ENCODE measurements at regions not wholly inside any gene's neighbourhood (a gene's known extent, or its start where the extent isn't known, plus 50 kb on each side); places are given as distances from the start of the nearest gene placed in this dataset.

DNA sequence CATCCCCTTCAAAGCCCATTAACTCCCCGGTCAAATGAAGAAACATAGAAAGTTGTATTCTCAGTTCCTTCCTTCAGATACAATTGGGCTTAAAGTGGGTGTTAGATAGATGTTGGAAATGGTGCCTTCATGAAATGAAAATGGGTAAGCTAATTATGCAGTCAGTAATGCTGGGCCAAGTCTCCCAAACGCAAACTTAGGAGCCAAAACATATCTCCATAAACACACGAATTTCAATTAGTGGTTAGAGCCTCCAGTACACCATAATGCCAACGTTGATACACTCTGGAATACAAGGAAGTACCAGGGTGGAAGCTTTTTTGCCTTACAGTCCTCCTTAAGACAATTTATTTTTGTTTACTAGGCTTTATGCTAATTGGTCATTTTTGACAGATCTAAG is 1059.0 kb downstream of the TUSC7 start:
- TF ChIP-seq, protein P1, sequence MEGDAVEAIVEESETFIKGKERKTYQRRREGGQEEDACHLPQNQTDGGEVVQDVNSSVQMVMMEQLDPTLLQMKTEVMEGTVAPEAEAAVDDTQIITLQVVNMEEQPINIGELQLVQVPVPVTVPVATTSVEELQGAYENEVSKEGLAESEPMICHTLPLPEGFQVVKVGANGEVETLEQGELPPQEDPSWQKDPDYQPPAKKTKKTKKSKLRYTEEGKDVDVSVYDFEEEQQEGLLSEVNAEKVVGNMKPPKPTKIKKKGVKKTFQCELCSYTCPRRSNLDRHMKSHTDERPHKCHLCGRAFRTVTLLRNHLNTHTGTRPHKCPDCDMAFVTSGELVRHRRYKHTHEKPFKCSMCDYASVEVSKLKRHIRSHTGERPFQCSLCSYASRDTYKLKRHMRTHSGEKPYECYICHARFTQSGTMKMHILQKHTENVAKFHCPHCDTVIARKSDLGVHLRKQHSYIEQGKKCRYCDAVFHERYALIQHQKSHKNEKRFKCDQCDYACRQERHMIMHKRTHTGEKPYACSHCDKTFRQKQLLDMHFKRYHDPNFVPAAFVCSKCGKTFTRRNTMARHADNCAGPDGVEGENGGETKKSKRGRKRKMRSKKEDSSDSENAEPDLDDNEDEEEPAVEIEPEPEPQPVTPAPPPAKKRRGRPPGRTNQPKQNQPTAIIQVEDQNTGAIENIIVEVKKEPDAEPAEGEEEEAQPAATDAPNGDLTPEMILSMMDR (IDR thresholded peaks at IDR 0.05; ENCODE audit: borderline replicate concordance, extremely low read depth, low read length, poor library complexity, severe bottlenecking) = no peak
- TF ChIP-seq EZH2 (IDR thresholded peaks at IDR 0.05; ENCODE audit: borderline replicate concordance, low read depth, low read length, severe bottlenecking) = no peak
